ENCODE measurements at regions not wholly inside any gene's neighbourhood (a gene's known extent, or its start where the extent isn't known, plus 50 kb on each side); places are given as distances from the start of the nearest gene placed in this dataset.

DNA sequence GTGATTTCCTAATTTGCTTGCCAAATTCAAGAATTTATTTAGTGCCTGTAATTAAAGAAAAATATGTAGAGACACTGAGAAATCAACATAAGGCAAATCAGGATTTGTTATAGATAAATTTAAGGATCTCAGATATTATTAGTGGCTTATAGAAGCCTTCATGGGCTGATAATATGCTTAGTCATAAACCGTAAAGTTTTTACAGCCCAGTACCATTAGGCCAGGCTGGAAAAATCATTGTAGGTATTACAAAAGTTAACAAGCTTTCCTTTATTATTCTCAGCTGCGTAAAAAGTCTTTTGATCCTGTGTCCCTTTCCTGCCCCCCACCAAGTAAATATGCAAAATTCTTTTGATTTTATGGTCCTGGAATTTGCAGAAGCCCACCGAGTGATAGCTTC, 58.2 kb downstream of the SLITRK6 start:
- TF ChIP-seq, protein P1, sequence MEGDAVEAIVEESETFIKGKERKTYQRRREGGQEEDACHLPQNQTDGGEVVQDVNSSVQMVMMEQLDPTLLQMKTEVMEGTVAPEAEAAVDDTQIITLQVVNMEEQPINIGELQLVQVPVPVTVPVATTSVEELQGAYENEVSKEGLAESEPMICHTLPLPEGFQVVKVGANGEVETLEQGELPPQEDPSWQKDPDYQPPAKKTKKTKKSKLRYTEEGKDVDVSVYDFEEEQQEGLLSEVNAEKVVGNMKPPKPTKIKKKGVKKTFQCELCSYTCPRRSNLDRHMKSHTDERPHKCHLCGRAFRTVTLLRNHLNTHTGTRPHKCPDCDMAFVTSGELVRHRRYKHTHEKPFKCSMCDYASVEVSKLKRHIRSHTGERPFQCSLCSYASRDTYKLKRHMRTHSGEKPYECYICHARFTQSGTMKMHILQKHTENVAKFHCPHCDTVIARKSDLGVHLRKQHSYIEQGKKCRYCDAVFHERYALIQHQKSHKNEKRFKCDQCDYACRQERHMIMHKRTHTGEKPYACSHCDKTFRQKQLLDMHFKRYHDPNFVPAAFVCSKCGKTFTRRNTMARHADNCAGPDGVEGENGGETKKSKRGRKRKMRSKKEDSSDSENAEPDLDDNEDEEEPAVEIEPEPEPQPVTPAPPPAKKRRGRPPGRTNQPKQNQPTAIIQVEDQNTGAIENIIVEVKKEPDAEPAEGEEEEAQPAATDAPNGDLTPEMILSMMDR (IDR thresholded peaks at IDR 0.05), result no peak
- no peak for TF ChIP-seq POLR2AphosphoS5 (IDR thresholded peaks at IDR 0.05)
